HG03103 (cell line): ENCODE measurements at regions not wholly inside any gene's neighbourhood (a gene's known extent, or its start where the extent isn't known, plus 50 kb on each side); places are given as distances from the start of the nearest gene placed in this dataset.
"Not testable (repeated sequence)": the region's sequence is repeated elsewhere in the genome, so short reads cannot be mapped to it uniquely, and the experiment has no call there.

Experiments used
- ATAC-seq: cut with Tn5 transposase; IDR thresholded peaks from one replicate; pipeline ENCODE4 v1.9.1; 2021; ENCODE audit warnings: low read depth; ENCODE audit not compliant: unreplicated experiment

- no peak for ATAC-seq
Measured at GRCh38 chr12:88366101-88366500, 214.2 kb downstream of the KITLG start.

GRCh38 chr12:88367231-88367630, 213.0 kb downstream of the KITLG start:
- no peak for ATAC-seq

GRCh38 chr12:88368077-88368476, 212.2 kb downstream of the KITLG start:
- not testable (repeated sequence) for ATAC-seq

- no peak for ATAC-seq
Measured at GRCh38 chr12:88371416-88372183, 208.7 kb downstream of the KITLG start.

- no peak for ATAC-seq
Measured at GRCh38 chr12:88375306-88376305, 204.7 kb downstream of the KITLG start.

- no peak for ATAC-seq
Measured at GRCh38 chr12:88377973-88378372, 202.3 kb downstream of the KITLG start.

GRCh38 chr12:88381466-88381865, 198.8 kb downstream of the KITLG start:
- ATAC-seq: no peak

- ATAC-seq: peak; percentile 56
Measured at GRCh38 chr12:88383405-88383804, 196.9 kb downstream of the KITLG start.

- ATAC-seq: no peak
Measured at GRCh38 chr12:88388566-88389540, 191.4 kb downstream of the KITLG start.

GRCh38 chr12:88390811-88391210, 189.5 kb downstream of the KITLG start:
- ATAC-seq: no peak

GRCh38 chr12:88391556-88391955, 188.7 kb downstream of the KITLG start:
- ATAC-seq: peak; percentile 50

- ATAC-seq: no peak
Measured at GRCh38 chr12:88393017-88393767, 187.1 kb downstream of the KITLG start.

- ATAC-seq: no peak
Measured at GRCh38 chr12:88398031-88398430, 182.2 kb downstream of the KITLG start.

GRCh38 chr12:88399811-88400210, 180.5 kb downstream of the KITLG start:
- ATAC-seq: no peak

GRCh38 chr12:88400302-88400701, 180.0 kb downstream of the KITLG start:
- ATAC-seq: no peak

GRCh38 chr12:88401155-88401554, 179.1 kb downstream of the KITLG start:
- no peak for ATAC-seq

- ATAC-seq: no peak
Measured at GRCh38 chr12:88406905-88407304, 173.4 kb downstream of the KITLG start.

- no peak for ATAC-seq
Measured at GRCh38 chr12:88408823-88409222, 171.4 kb downstream of the KITLG start.

- ATAC-seq: no peak
Measured at GRCh38 chr12:88409257-88409656, 171.0 kb downstream of the KITLG start.

- ATAC-seq: no peak
Measured at GRCh38 chr12:88411689-88412088, 168.6 kb downstream of the KITLG start.
